ENCODE measurements at regions not wholly inside any gene's neighbourhood (a gene's known extent, or its start where the extent isn't known, plus 50 kb on each side); places are given as distances from the start of the nearest gene placed in this dataset.

- H3K9ac ChIP-seq (ENCODE audit: low read length): no peak overlapping the region
- no peak overlapping the region for H3K23ac ChIP-seq (ENCODE audit: low read length in 2 of 2)
- H2BK12ac ChIP-seq (ENCODE audit: low read length in 2 of 2): no peak overlapping the region
- no peak overlapping the region for H3K27ac ChIP-seq (ENCODE audit: low read length, poor library complexity, severe bottlenecking)
- no peak overlapping the region for H4K8ac ChIP-seq (ENCODE audit: low read length)
- no peaks in the 10 kb centered on the region for H3K36me3 ChIP-seq (ENCODE audit: control insufficient read depth in 1 of 2, insufficient read depth in 2 of 2, low read depth in 1 of 2, low read length in 2 of 2)
- no peak overlapping the region for H2BK5ac ChIP-seq (ENCODE audit: low read depth, low read length, poor library complexity, severe bottlenecking)
- H3K4ac ChIP-seq (ENCODE audit: low read depth in 1 of 2, low read length in 2 of 2): no peak overlapping the region
- no peak overlapping the region for H2AK5ac ChIP-seq (ENCODE audit: low read length, severe bottlenecking)
- no peak overlapping the region for H3K4me3 ChIP-seq (ENCODE audit: insufficient read depth in 1 of 2, low read depth in 1 of 2, low read length in 2 of 2)
- H3K14ac ChIP-seq (ENCODE audit: low read length in 2 of 2): no peak overlapping the region
- H3K4me1 ChIP-seq (ENCODE audit: control insufficient read depth, insufficient read depth, low read depth, low read length): no peaks in the 10 kb centered on the region
- H3K4me2 ChIP-seq (ENCODE audit: low read length, poor library complexity, severe bottlenecking): no peak overlapping the region
- H3K27me3 ChIP-seq (ENCODE audit: control insufficient read depth in 1 of 2, insufficient read depth in 1 of 2, low read length in 2 of 2): no peaks in the 10 kb centered on the region
- H4K91ac ChIP-seq (ENCODE audit: low read length): no peak overlapping the region
- H2BK120ac ChIP-seq (ENCODE audit: low read depth, low read length): no peak overlapping the region
- H2AFZ ChIP-seq (ENCODE audit: low read depth, low read length): no peak overlapping the region
- no peak overlapping the region for H3K18ac ChIP-seq (ENCODE audit: low read depth in 1 of 2, low read length in 2 of 2)
- no peak overlapping the region for H2BK15ac ChIP-seq (ENCODE audit: low read depth, poor library complexity, severe bottlenecking)
- H3K9me3 ChIP-seq (ENCODE audit: control insufficient read depth, low read length): no peaks in the 10 kb centered on the region
- WGBS: no CpG with 5 or more reads among the region's 2 CpGs
- DNase-seq: no peak
- H3K79me1 ChIP-seq (replicated peaks; ENCODE audit: low read length, poor library complexity, severe bottlenecking): no peaks in the 10 kb centered on the region
Observed at GRCh38 chr4:137446071-137446470, 86.2 kb downstream of the PCDH18 start.

GRCh38 chr4:137443031-137443800 is 89.1 kb downstream of the PCDH18 start:
- no peak overlapping the region for H3K14ac ChIP-seq (ENCODE audit: low read length in 2 of 2)
- no peak overlapping the region for H3K23ac ChIP-seq (ENCODE audit: low read length in 2 of 2)
- no peak overlapping the region for H2BK12ac ChIP-seq (ENCODE audit: low read length in 2 of 2)
- H3K4ac ChIP-seq (ENCODE audit: low read depth in 1 of 2, low read length in 2 of 2): no peak overlapping the region
- no peak overlapping the region for H3K4me2 ChIP-seq (ENCODE audit: low read length, poor library complexity, severe bottlenecking)
- H3K27me3 ChIP-seq (ENCODE audit: control insufficient read depth in 1 of 2, insufficient read depth in 1 of 2, low read length in 2 of 2): no peaks in the 10 kb centered on the region
- H2BK120ac ChIP-seq (ENCODE audit: low read depth, low read length): no peak overlapping the region
- no peak overlapping the region for H4K8ac ChIP-seq (ENCODE audit: low read length)
- H3K36me3 ChIP-seq (ENCODE audit: control insufficient read depth in 1 of 2, insufficient read depth in 2 of 2, low read depth in 1 of 2, low read length in 2 of 2): no peaks in the 10 kb centered on the region
- no peak overlapping the region for H2AFZ ChIP-seq (ENCODE audit: low read depth, low read length)
- H3K9me3 ChIP-seq (ENCODE audit: control insufficient read depth, low read length): no peaks in the 10 kb centered on the region
- H3K9ac ChIP-seq (ENCODE audit: low read length): no peak overlapping the region
- no peak overlapping the region for H3K27ac ChIP-seq (ENCODE audit: low read length, poor library complexity, severe bottlenecking)
- H3K18ac ChIP-seq (ENCODE audit: low read depth in 1 of 2, low read length in 2 of 2): no peak overlapping the region
- no peaks in the 10 kb centered on the region for H3K4me1 ChIP-seq (ENCODE audit: control insufficient read depth, insufficient read depth, low read depth, low read length)
- no peak overlapping the region for H2BK5ac ChIP-seq (ENCODE audit: low read depth, low read length, poor library complexity, severe bottlenecking)
- H3K4me3 ChIP-seq (ENCODE audit: insufficient read depth in 1 of 2, low read depth in 1 of 2, low read length in 2 of 2): no peak overlapping the region
- no peaks in the 10 kb centered on the region for H3K79me1 ChIP-seq (replicated peaks; ENCODE audit: low read length, poor library complexity, severe bottlenecking)
- WGBS: 93% methylated on average over 2 of the region's 3 CpGs
- no peak overlapping the region for H2AK5ac ChIP-seq (ENCODE audit: low read length, severe bottlenecking)
- no peak overlapping the region for H2BK15ac ChIP-seq (ENCODE audit: low read depth, poor library complexity, severe bottlenecking)
- no peak overlapping the region for H4K91ac ChIP-seq (ENCODE audit: low read length)
- DNase-seq: no peak

GRCh38 chr4:137432446-137433311 is 99.6 kb downstream of the PCDH18 start:
- WGBS: no CpG with 5 or more reads among the region's 2 CpGs

GRCh38 chr4:137430171-137430570 is 102.1 kb downstream of the PCDH18 start:
- H3K27me3 ChIP-seq (ENCODE audit: control insufficient read depth in 1 of 2, insufficient read depth in 1 of 2, low read length in 2 of 2): no peaks in the 10 kb centered on the region
- no peaks in the 10 kb centered on the region for H3K9me3 ChIP-seq (ENCODE audit: control insufficient read depth, low read length)
- no peak overlapping the region for H2BK5ac ChIP-seq (ENCODE audit: low read depth, low read length, poor library complexity, severe bottlenecking)
- H3K36me3 ChIP-seq (ENCODE audit: control insufficient read depth in 1 of 2, insufficient read depth in 2 of 2, low read depth in 1 of 2, low read length in 2 of 2): no peaks in the 10 kb centered on the region
- no peak overlapping the region for H2AK5ac ChIP-seq (ENCODE audit: low read length, severe bottlenecking)
- H3K4me3 ChIP-seq (ENCODE audit: insufficient read depth in 1 of 2, low read depth in 1 of 2, low read length in 2 of 2): no peak overlapping the region
- no peak overlapping the region for H3K14ac ChIP-seq (ENCODE audit: low read length in 2 of 2)
- no peak overlapping the region for H4K91ac ChIP-seq (ENCODE audit: low read length)
- no peak overlapping the region for H3K27ac ChIP-seq (ENCODE audit: low read length, poor library complexity, severe bottlenecking)
- no peak overlapping the region for H4K8ac ChIP-seq (ENCODE audit: low read length)
- no peaks in the 10 kb centered on the region for H3K4me1 ChIP-seq (ENCODE audit: control insufficient read depth, insufficient read depth, low read depth, low read length)
- H3K4ac ChIP-seq (ENCODE audit: low read depth in 1 of 2, low read length in 2 of 2): no peak overlapping the region
- H3K9ac ChIP-seq (ENCODE audit: low read length): no peak overlapping the region
- no peak overlapping the region for H3K23ac ChIP-seq (ENCODE audit: low read length in 2 of 2)
- H3K18ac ChIP-seq (ENCODE audit: low read depth in 1 of 2, low read length in 2 of 2): no peak overlapping the region
- H2BK12ac ChIP-seq (ENCODE audit: low read length in 2 of 2): no peak overlapping the region
- DNase-seq: no peak
- no peaks in the 10 kb centered on the region for H3K79me1 ChIP-seq (replicated peaks; ENCODE audit: low read length, poor library complexity, severe bottlenecking)
- H2BK15ac ChIP-seq (ENCODE audit: low read depth, poor library complexity, severe bottlenecking): no peak overlapping the region
- no peak overlapping the region for H2BK120ac ChIP-seq (ENCODE audit: low read depth, low read length)
- no peak overlapping the region for H2AFZ ChIP-seq (ENCODE audit: low read depth, low read length)
- no peak overlapping the region for H3K4me2 ChIP-seq (ENCODE audit: low read length, poor library complexity, severe bottlenecking)
- WGBS: 91% methylated on average over 4 of the region's 4 CpGs

More at GRCh38 chr4:137432446-137433311, 99.6 kb downstream of the PCDH18 start:
- Histone ChIP-seq H4K91ac (ENCODE audit: low read length) (no peak overlapping the region), H3K14ac (ENCODE audit: low read length in 2 of 2) (no peak overlapping the region), H3K9me3 (ENCODE audit: control insufficient read depth, low read length) (no peaks in the 10 kb centered on the region), H3K36me3 (ENCODE audit: control insufficient read depth in 1 of 2, insufficient read depth in 2 of 2, low read depth in 1 of 2, low read length in 2 of 2) (no peaks in the 10 kb centered on the region), H2AK5ac (ENCODE audit: low read length, severe bottlenecking) (no peak overlapping the region), H3K4me2 (ENCODE audit: low read length, poor library complexity, severe bottlenecking) (no peak overlapping the region), H2BK12ac (ENCODE audit: low read length in 2 of 2) (no peak overlapping the region), H2BK5ac (ENCODE audit: low read depth, low read length, poor library complexity, severe bottlenecking) (no peak overlapping the region), H3K9ac (ENCODE audit: low read length) (peak overlapping the region; percentile 86), H3K79me1 (replicated peaks; ENCODE audit: low read length, poor library complexity, severe bottlenecking) (no peaks in the 10 kb centered on the region), H3K27ac (ENCODE audit: low read length, poor library complexity, severe bottlenecking) (no peak overlapping the region), H2AFZ (ENCODE audit: low read depth, low read length) (no peak overlapping the region), H4K8ac (ENCODE audit: low read length) (no peak overlapping the region), H3K27me3 (ENCODE audit: control insufficient read depth in 1 of 2, insufficient read depth in 1 of 2, low read length in 2 of 2) (no peaks in the 10 kb centered on the region), H3K4me3 (ENCODE audit: insufficient read depth in 1 of 2, low read depth in 1 of 2, low read length in 2 of 2) (peak overlapping the region in 1 of 2 experiments; percentile 67), H3K23ac (ENCODE audit: low read length in 2 of 2) (no peak overlapping the region), H3K4me1 (ENCODE audit: control insufficient read depth, insufficient read depth, low read depth, low read length) (no peaks in the 10 kb centered on the region), H3K18ac (ENCODE audit: low read depth in 1 of 2, low read length in 2 of 2) (no peak overlapping the region), H3K4ac (ENCODE audit: low read depth in 1 of 2, low read length in 2 of 2) (no peak overlapping the region), H2BK15ac (ENCODE audit: low read depth, poor library complexity, severe bottlenecking) (no peak overlapping the region), H2BK120ac (ENCODE audit: low read depth, low read length) (no peak overlapping the region)
- no peak for DNase-seq
